GF-D8 (cell line): ENCODE measurements at regions not wholly inside any gene's neighbourhood (a gene's known extent, or its start where the extent isn't known, plus 50 kb on each side); places are given as distances from the start of the nearest gene placed in this dataset.

ENCODE experiments used
- DNase-seq: peaks from one replicate; lab custom pipeline; 2025; lab: John Stamatoyannopoulos, UW

- no peak for DNase-seq
Observed at GRCh38 chr7:85498031-85498430, 311.2 kb upstream of the SEMA3D start.

GRCh38 chr7:85489498-85489897, 302.6 kb upstream of the SEMA3D start:
- no peak for DNase-seq

- DNase-seq: no peak
Observed at GRCh38 chr7:85488406-85488805, 301.6 kb upstream of the SEMA3D start.

DNA sequence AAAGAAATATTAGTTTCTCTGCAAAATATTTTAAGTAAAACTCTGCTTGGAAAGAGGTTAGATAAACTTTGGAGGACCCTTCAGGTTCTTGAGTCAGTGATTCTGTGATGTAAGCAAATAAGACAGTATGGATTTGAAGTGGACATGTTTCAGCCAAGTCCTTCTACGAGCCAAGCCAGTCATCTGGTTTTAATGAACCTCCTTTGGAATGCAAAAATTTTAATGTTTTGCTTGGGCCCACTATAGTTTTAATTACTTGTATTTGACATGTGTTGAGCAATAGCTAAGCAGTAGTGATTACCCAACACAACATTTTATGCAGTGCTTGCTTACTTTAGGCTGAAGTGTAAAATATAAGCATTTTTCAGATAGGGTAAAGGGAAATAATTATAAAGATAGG, 296.3 kb upstream of the SEMA3D start:
- no peak for DNase-seq

GRCh38 chr7:85480666-85481065, 293.8 kb upstream of the SEMA3D start:
- DNase-seq: no peak

GRCh38 chr7:85479918-85480643, 293.2 kb upstream of the SEMA3D start:
- no peak for DNase-seq

DNA sequence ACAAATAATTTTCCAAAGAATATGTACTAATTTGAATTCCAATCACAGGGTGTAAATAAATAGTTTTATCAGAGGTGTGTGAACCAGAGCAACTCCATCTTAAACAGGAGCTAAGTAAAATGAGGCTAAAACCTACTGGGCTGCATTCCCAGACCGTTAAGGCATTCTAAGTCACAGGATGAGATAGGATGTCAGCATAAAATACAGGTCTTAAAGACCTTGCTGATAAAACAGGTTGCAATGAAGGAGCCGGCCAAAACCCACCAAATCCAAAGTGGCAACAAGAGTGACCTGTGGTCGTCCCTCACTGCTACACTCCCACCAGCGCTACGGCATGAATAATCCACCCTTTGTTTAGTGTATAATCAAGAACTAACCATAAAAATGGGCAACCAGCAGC, 291.7 kb upstream of the SEMA3D start:
- no peak for DNase-seq

DNA sequence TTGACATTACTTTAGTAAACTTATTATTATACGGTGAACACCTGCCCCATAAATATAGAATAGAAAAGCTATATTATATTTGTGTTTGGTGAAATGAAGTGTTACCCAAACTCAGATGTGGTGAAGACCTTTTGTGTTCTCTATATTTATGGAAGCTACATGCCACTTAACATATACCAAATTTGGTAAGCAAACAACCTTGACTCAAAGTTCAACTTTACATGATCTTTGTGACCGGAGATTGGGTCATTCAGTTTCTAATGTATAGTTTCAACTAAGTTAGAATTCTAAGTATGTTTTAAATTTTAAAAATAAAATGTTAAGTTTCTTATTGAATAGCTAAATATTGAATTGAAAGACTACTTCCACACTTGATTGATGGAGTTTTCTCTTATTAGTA, 288.6 kb upstream of the SEMA3D start:
- DNase-seq: no peak

GRCh38 chr7:85475071-85475470, 288.2 kb upstream of the SEMA3D start:
- DNase-seq: no peak

GRCh38 chr7:85474234-85474633, 287.4 kb upstream of the SEMA3D start:
- DNase-seq: no peak

GRCh38 chr7:85471740-85472139, 284.9 kb upstream of the SEMA3D start:
- no peak for DNase-seq

GRCh38 chr7:85471307-85471706, 284.5 kb upstream of the SEMA3D start:
- DNase-seq: no peak

DNA sequence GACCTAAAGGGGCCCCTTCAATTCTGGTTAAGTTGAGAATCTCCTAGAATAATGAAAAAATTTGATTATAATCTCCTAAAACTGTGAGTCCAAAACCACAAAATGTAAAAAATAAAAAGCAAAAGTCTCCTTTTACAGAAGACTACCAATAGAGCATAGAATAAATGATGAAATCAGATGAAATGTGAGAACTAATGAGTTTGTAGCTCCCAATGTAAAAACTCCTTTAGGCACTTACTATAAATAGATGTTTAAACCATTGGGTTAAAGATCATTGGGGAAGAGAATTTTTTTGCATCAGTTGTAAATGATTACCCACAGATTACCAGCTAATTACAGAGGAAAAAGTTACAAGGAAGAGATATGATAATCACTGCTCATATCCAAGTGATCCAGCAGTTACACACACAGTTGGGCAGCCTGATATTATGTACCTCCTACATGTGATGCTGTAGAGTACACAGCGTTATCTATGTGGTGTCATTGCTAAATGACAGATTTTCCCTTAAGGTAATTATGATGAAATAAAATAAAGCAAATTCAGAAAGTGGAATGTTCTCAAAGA, 282.7 kb upstream of the SEMA3D start:
- DNase-seq: no peak

DNA sequence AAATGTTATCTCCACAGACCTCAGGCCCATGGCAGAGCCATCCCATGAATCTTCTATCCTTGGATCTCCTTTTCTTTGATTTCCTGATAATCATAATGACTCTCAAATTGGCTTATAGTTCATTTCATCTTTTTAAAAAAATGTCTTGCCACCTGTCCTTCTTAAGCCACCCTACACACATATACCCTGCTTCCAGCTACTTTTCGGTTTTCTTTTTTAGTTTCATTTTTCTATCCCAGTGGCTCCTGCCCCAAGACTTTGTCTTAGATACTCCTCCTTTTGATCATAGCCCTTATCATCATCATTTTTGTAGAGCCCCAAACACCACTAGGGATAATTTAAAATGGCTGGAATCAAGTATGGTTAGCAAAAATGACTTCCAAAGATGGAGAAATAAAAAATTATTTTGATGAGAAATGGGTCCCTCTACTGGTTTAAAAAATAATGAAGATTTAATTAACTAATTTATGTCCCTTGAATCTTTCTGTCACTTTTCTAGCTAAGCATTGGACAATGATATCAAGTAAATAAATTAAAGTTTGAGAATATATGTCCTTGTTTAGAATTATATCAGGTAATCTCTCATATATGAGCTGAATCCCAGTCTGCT, 277.3 kb upstream of the SEMA3D start:
- no peak for DNase-seq

- no peak for DNase-seq
Observed at GRCh38 chr7:85462671-85463070, 275.8 kb upstream of the SEMA3D start.

DNA sequence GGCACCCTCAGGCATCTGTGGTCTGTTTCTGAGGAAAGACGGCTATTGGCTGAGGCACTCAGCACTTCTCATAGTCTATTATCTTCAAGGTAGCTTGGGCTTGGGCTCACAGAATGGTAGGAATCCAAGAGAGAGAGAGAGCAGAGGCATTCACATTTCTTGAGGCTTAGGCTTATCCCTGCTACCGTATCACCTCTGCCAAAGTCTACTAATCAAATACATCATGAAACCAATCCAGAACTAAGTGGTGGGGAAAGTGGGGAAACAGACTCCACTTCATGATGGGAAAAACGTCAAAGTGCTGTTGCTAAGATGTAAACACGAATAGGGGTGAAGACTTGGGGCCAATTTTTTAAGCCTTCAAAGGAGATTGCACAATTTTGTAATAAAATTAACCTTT, 271.1 kb upstream of the SEMA3D start:
- DNase-seq: no peak

GRCh38 chr7:85456254-85456653, 269.4 kb upstream of the SEMA3D start:
- DNase-seq: no peak

- DNase-seq: no peak
Observed at GRCh38 chr7:85454904-85455303, 268.0 kb upstream of the SEMA3D start.

GRCh38 chr7:85452674-85453073, 265.8 kb upstream of the SEMA3D start:
- no peak for DNase-seq

DNA sequence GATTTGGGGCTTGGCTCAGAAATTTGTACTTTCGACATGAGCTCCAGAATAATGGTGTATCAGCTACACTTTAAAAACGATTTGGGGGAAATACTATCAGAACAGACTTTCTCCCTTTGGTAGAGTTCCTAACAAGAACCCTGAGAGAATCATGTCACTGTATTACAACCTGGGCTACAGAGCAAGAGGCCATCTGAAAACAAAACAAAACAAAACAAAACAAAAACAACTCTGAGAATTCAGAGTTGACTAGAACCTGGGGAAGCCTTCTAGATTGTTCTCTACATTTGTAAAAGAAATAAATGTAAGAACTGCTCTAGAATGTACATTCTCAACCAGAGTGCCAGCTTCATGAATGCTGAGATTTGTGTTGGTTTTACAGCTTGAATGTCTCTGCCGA, 262.6 kb upstream of the SEMA3D start:
- no peak for DNase-seq

DNA sequence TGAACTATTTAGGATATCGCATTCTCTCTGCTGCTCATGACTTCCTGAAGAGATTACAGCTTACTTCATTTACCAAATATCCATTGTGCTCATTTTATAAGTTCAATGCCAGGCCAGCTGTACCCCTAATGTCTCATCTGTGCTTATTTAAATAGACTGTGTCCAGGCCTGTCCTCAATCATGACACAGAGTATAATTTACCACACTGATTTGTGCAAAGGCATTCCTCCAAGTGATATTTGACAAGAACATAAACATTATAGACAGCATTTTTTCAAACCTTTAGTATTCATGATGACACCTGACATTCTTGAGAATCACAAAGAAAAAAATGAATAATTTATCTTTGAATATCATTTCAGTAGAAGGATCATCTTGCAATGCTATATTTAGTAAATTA, 260.1 kb upstream of the SEMA3D start:
- no peak for DNase-seq

DNA sequence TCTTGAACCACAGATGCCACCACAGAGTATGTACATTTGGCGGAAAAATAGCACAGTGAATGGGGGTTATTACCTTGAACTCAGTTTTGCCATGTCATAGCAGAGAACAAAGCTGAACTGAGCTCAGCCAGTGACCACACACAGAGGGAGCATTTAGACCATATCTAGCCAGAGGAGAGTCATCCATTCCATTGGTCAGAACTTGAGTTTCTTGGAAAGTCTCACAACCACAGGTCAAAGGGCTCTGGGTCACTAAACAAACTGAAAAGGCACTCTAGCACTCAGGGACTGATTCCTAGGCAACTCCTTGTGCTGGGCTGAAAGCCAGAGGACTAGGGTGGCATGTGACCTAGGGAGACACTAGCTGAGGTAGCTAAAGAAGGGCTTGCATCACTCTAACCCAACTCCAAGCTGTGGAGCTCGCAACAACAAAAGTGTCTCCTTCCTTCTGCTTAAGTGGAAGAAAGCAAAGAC, 239.7 kb upstream of the SEMA3D start:
- DNase-seq: no peak

- no peak for DNase-seq
Observed at GRCh38 chr7:85424298-85424697, 237.4 kb upstream of the SEMA3D start.
